K562 (cell line): ENCODE measurements at regions not wholly inside any gene's neighbourhood (a gene's known extent, or its start where the extent isn't known, plus 50 kb on each side); places are given as distances from the start of the nearest gene placed in this dataset.

Source experiments
- REST ChIP-seq, 2 experiments: fragments of 450-650 bp; formaldehyde crosslinking in 1 of 2; IDR thresholded peaks; 2 replicates each; pipeline versions ENCODE4 v1.4.0 to v1.6.1; 2014 to 2020; ENCODE audit warnings: mild to moderate bottlenecking in 2 of 2, borderline replicate concordance in 1 of 2, low read depth in 1 of 2
- RREB1 ChIP-seq: fragments of 250-450 bp; sonication (Bioruptor Pico); IDR thresholded peaks from 2 replicates; pipeline ENCODE4 v1.4.0; 2020

- TF ChIP-seq REST (IDR thresholded peaks at IDR 0.05; ENCODE audit: borderline replicate concordance) (no peak), REST (CRISPR knock-in tag; IDR thresholded peaks at IDR 0.05; ENCODE audit: low read depth) (no peak), RREB1 (CRISPR knock-in tag) (no peak)
These were observed 107.9 kb upstream of the SPACA1 start (continued) for GRCh38 chr6:87939776-87940175.
